NB4 (cell line): ENCODE measurements at regions not wholly inside any gene's neighbourhood (a gene's known extent, or its start where the extent isn't known, plus 50 kb on each side); places are given as distances from the start of the nearest gene placed in this dataset.

Experiments used
- DNase-seq: peaks from one replicate; pipeline ENCODE4 v3.0.0; 2010; ENCODE audit warnings: low read depth
- H3K4me3 ChIP-seq: one replicate; pipeline ENCODE4 v1.5.1; 2011; ENCODE audit warnings: mild to moderate bottlenecking, low read depth, low read length, moderate library complexity
- MYC ChIP-seq: IDR thresholded peaks from 2 replicates; pipeline ENCODE4 v1.6.1; 2011; ENCODE audit warnings: low read depth, low read length
- POLR2A ChIP-seq: IDR thresholded peaks from 2 replicates; pipeline ENCODE4 v1.6.1; 2011; ENCODE audit warnings: mild to moderate bottlenecking; ENCODE audit not compliant: insufficient read length; ENCODE audit errors: extremely low read depth
- TF ChIP-seq, protein P1 (sequence below): IDR thresholded peaks from one replicate; pipeline ENCODE4 v1.5.1; 2012; ENCODE audit warnings: low read depth, low read length
- TF ChIP-seq, protein P2 (sequence below): IDR thresholded peaks from 2 replicates; pipeline ENCODE4 v1.6.1; 2011; ENCODE audit warnings: low read depth, low read length

DNA sequence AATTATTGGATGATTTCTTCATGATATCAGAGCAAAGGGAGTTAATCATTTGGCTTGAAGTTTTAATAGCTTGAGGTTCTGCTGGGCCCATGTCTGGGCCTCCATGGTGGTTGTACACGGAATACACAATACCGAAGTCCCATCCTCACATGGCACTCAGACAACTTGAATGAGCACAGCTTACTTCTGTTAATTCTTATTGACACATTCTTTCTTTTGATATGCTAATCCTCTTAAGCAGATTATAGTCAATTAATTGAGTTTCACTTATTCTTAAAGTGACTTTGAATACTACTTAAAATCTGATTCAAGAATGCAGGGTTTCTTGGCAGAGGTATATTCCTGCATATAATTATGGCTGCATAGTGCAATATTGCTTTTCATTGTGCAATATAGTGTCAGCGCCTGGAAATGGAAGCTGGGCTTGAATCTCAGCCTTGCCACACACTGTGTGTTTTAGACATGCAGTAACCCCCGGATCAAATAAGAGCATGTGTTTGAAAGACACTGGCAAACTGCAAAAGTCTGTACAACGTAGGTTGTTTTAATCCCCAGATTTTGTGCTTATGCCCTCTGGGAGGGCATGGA, 543.5 kb upstream of the ADARB2 start:
- TF ChIP-seq POLR2A (no peak), MYC (no peak)
- TF ChIP-seq, protein P1, sequence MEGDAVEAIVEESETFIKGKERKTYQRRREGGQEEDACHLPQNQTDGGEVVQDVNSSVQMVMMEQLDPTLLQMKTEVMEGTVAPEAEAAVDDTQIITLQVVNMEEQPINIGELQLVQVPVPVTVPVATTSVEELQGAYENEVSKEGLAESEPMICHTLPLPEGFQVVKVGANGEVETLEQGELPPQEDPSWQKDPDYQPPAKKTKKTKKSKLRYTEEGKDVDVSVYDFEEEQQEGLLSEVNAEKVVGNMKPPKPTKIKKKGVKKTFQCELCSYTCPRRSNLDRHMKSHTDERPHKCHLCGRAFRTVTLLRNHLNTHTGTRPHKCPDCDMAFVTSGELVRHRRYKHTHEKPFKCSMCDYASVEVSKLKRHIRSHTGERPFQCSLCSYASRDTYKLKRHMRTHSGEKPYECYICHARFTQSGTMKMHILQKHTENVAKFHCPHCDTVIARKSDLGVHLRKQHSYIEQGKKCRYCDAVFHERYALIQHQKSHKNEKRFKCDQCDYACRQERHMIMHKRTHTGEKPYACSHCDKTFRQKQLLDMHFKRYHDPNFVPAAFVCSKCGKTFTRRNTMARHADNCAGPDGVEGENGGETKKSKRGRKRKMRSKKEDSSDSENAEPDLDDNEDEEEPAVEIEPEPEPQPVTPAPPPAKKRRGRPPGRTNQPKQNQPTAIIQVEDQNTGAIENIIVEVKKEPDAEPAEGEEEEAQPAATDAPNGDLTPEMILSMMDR, result no peak
- TF ChIP-seq, protein P2, sequence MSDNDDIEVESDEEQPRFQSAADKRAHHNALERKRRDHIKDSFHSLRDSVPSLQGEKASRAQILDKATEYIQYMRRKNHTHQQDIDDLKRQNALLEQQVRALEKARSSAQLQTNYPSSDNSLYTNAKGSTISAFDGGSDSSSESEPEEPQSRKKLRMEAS, result no peak
- no peak for DNase-seq
- H3K4me3 ChIP-seq, result no peak overlapping the region

DNA sequence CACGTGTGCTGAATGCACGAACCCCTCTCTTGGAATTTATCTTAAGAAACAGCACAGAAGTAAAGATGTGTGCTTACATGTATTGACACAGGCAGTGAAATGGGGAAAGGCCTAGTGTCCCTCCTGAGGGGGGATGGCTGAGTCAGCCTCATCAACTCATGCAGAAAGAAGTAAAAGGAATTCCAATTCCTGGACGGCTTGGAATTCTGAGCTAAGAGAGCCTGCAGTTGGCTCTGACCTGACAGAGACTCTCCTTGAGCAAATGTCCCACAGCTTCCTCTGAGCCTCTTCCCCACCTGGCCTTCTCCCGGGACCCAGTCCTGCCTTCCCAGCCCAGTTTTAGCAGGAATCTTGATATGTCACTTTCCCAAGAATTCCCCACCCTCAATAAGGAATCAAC, 542.4 kb upstream of the ADARB2 start:
- no peak for DNase-seq
- no peak overlapping the region for H3K4me3 ChIP-seq
- TF ChIP-seq, protein P2, result no peak
- no peak for TF ChIP-seq MYC
- TF ChIP-seq POLR2A, result no peak
- TF ChIP-seq, protein P1, result no peak

DNA sequence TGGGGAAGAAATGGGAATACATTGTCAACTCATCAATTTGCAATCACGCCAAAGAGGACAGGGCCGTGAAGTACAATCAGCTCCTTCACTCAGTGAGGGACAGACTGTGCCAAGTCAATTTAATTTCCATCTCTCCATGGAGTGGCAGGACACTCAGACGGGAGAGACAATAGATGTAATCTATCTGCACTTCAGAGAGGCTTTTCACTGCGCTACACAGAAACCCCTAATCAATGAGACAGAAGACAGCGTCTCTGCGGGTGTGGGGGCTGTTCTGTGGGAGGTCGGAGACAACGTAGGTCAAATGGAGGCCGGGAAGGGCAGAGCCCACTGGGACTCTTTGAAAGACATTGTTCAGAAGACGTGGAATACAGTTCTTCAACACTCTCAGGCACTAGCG, 541.0 kb upstream of the ADARB2 start:
- no peak for DNase-seq
- no peak for TF ChIP-seq POLR2A
- TF ChIP-seq MYC, result no peak
- TF ChIP-seq, protein P1, result no peak
- TF ChIP-seq, protein P2, result no peak
- no peak overlapping the region for H3K4me3 ChIP-seq

DNA sequence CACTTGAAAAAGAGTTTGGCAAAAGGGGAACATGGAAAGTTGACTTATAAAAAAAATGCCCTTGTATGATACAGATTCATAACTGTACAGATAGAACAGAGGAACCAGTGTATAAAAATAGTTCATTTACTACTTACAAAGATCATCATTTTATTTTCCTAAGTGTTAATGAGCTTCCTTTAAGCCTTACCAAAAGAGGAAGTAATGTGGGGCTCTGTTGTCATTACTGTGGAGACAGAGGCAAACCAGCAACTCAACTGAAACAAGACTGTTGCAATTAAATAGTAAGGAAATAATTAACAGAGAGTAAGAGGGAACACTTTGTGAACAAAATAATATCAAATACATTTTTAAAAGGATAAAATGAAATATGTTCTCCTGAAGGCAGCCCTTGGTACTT, 526.2 kb upstream of the ADARB2 start:
- no peak overlapping the region for H3K4me3 ChIP-seq
- DNase-seq, result peak; percentile 12
- TF ChIP-seq POLR2A (no peak), MYC (no peak)
- TF ChIP-seq, protein P2, result no peak
- TF ChIP-seq, protein P1, result no peak

DNA sequence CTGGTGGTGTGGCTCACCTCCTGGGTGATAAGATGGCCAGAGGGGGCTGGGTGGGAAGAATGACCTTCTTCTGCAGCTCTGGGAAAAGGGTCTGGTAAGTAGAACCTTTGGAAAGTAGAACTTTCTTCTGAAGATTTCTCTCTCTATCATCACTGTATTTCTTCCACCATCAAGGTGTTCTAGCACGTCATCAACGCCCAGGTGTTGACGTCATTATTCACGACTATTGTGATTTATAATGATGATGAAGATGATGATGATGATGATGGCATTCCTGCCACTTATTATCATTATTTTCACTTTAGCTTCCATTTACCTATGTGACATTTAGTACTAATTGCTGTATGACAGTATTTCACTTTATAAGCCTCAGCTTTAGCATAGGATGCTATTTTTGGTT, 525.6 kb upstream of the ADARB2 start:
- TF ChIP-seq, protein P1, result no peak
- TF ChIP-seq, protein P2, result no peak
- TF ChIP-seq POLR2A (no peak), MYC (no peak)
- DNase-seq, result no peak
- H3K4me3 ChIP-seq, result no peak overlapping the region
